Endodermal cell (in vitro differentiated cells): ENCODE measurements at regions not wholly inside any gene's neighbourhood (a gene's known extent, or its start where the extent isn't known, plus 50 kb on each side); places are given as distances from the start of the nearest gene placed in this dataset.

Source experiments
- DNase-seq: peaks from one replicate; pipeline ENCODE4 v3.0.0-alpha.2; 2017
- H3K27ac ChIP-seq: 2 replicates; pipeline ENCODE4 v1.5.1; 2013; ENCODE audit warnings: mild to moderate bottlenecking, low read depth, low read length, moderate library complexity
- H3K27me3 ChIP-seq: 2 replicates; pipeline ENCODE4 v1.6.1; 2013; ENCODE audit warnings: mild to moderate bottlenecking, low read length, moderate library complexity; ENCODE audit not compliant: insufficient read depth, control insufficient read depth, poor library complexity, severe bottlenecking
- H3K36me3 ChIP-seq: 2 replicates; pipeline ENCODE4 v1.7.0; 2013; ENCODE audit warnings: mild to moderate bottlenecking, low read length, moderate library complexity; ENCODE audit not compliant: control insufficient read depth, insufficient read depth
- H3K4me1 ChIP-seq: one replicate; pipeline ENCODE4 v1.7.0; 2013; ENCODE audit warnings: low read length; ENCODE audit not compliant: control insufficient read depth, insufficient read depth
- H3K4me3 ChIP-seq: 2 replicates; pipeline ENCODE4 v1.5.1; 2013; ENCODE audit warnings: mild to moderate bottlenecking, low read length, moderate library complexity
- H3K9ac ChIP-seq: 2 replicates; pipeline ENCODE4 v1.6.1; 2013; ENCODE audit warnings: mild to moderate bottlenecking, low read length, moderate library complexity; ENCODE audit not compliant: poor library complexity, severe bottlenecking; ENCODE audit errors: extremely low read depth
- H3K9me3 ChIP-seq: 2 replicates; pipeline ENCODE4 v1.6.1; 2013; ENCODE audit warnings: mild to moderate bottlenecking, low read length, moderate library complexity; ENCODE audit not compliant: control insufficient read depth
- H3K27ac Mint-ChIP-seq: 2 replicates; pipeline ENCODE4 v1.8.0; 2020; ENCODE audit warnings: mixed read lengths
- H3K27me3 Mint-ChIP-seq: 2 replicates; pipeline ENCODE4 v1.8.0; 2021; ENCODE audit warnings: mild to moderate bottlenecking, mixed read lengths; ENCODE audit not compliant: insufficient read depth
- H3K36me3 Mint-ChIP-seq: 2 replicates; pipeline ENCODE4 v1.8.0; 2020; ENCODE audit warnings: low read depth, mixed read lengths
- H3K4me1 Mint-ChIP-seq: 2 replicates; pipeline ENCODE4 v1.8.0; 2020; ENCODE audit warnings: mixed read lengths
- H3K4me3 Mint-ChIP-seq: 2 replicates; pipeline ENCODE4 v1.8.0; 2020; ENCODE audit warnings: mild to moderate bottlenecking, moderate library complexity, mixed read lengths
- H3K9me3 Mint-ChIP-seq: 2 replicates; pipeline ENCODE4 v1.8.0; 2020; ENCODE audit warnings: mild to moderate bottlenecking, mixed read lengths
- CTCF ChIP-seq: fragments of 200-600 bp; sonication (generic); conservative IDR thresholded peaks from 2 replicates; pipeline ENCODE4 v1.5.0; 2021; ENCODE audit warnings: antibody characterized with exemption, mild to moderate bottlenecking
- WGBS, 2 experiments: methylation state at CpG; one replicate each; pipeline versions ENCODE4 v1.1.5 to v1.1.7; 2013; ENCODE audit warnings: missing lambda C conversion rate in 2 of 2, mixed read lengths in 1 of 2; ENCODE audit not compliant: insufficient coverage in 1 of 2, insufficient read length in 1 of 2; 5-methylcytosine and 5-hydroxymethylcytosine counted together

- no peak overlapping the region for H3K27ac Mint-ChIP-seq
- TF ChIP-seq CTCF = no peak
- no peak overlapping the region for H3K9ac ChIP-seq
These were observed 218.5 kb downstream of the GBA3 start for GRCh38 chr4:22911285-22911684.

GRCh38 chr4:22910200-22910599, 217.5 kb downstream of the GBA3 start:
- no peaks in the 10 kb centered on the region for H3K36me3 Mint-ChIP-seq
- H3K27me3 ChIP-seq = no peaks in the 10 kb centered on the region

More at GRCh38 chr4:22911285-22911684, 218.5 kb downstream of the GBA3 start:
- Histone ChIP-seq H3K4me1 (peaks cover 5% of the 10 kb centered on the region), H3K4me3 (no peak overlapping the region), H3K36me3 (no peaks in the 10 kb centered on the region), H3K27ac (no peak overlapping the region), H3K27me3 (no peaks in the 10 kb centered on the region), H3K9me3 (no peaks in the 10 kb centered on the region)
- Mint-ChIP-seq H3K36me3 (no peaks in the 10 kb centered on the region), H3K27me3 (no peaks in the 10 kb centered on the region), H3K4me1 (peaks cover 16% of the 10 kb centered on the region), H3K9me3 (peaks cover 7% of the 10 kb centered on the region), H3K4me3 (no peak overlapping the region)
- no peak for DNase-seq

GRCh38 chr4:22906045-22906444, 213.3 kb downstream of the GBA3 start:
- no peak overlapping the region for H3K9ac ChIP-seq
- WGBS, 2 experiments = 0 to 63% methylated on average over 1 to 2 of the region's 2 CpGs
- H3K4me1 ChIP-seq = peaks cover 4% of the 10 kb centered on the region
- no peak for DNase-seq
- no peaks in the 10 kb centered on the region for H3K9me3 ChIP-seq
- Mint-ChIP-seq H3K27ac (no peak overlapping the region), H3K4me1 (peaks cover 2% of the 10 kb centered on the region), H3K4me3 (no peak overlapping the region), H3K9me3 (peaks cover 7% of the 10 kb centered on the region), H3K36me3 (no peaks in the 10 kb centered on the region), H3K27me3 (no peaks in the 10 kb centered on the region)
- TF ChIP-seq CTCF = no peak
- no peak overlapping the region for H3K27ac ChIP-seq
- no peaks in the 10 kb centered on the region for H3K27me3 ChIP-seq
- H3K36me3 ChIP-seq = no peaks in the 10 kb centered on the region
- no peak overlapping the region for H3K4me3 ChIP-seq

More at GRCh38 chr4:22910200-22910599, 217.5 kb downstream of the GBA3 start:
- H3K36me3 ChIP-seq = no peaks in the 10 kb centered on the region
- no peak overlapping the region for H3K4me3 ChIP-seq
- no peak for DNase-seq
- Mint-ChIP-seq H3K27me3 (no peaks in the 10 kb centered on the region), H3K4me3 (no peak overlapping the region), H3K4me1 (peaks cover 16% of the 10 kb centered on the region), H3K9me3 (peaks cover 7% of the 10 kb centered on the region), H3K27ac (peak overlapping the region; percentile 59)
- WGBS, 2 experiments = 85% methylated on average over 2 of the region's 2 CpGs; no CpG with 5 or more reads in 1 of the 2 experiments
- H3K27ac ChIP-seq = no peak overlapping the region
- no peaks in the 10 kb centered on the region for H3K9me3 ChIP-seq
- no peak overlapping the region for H3K9ac ChIP-seq
- no peak for TF ChIP-seq CTCF
- peaks cover 5% of the 10 kb centered on the region for H3K4me1 ChIP-seq
